Neural cell (in vitro differentiated cells): ENCODE measurements at regions not wholly inside any gene's neighbourhood (a gene's known extent, or its start where the extent isn't known, plus 50 kb on each side); places are given as distances from the start of the nearest gene placed in this dataset.

Source experiments
- H2AFZ ChIP-seq: fragments of 200-600, 300-800 bp; sonication (generic), shearing (Covaris generic); 2 replicates; pipeline ENCODE4 v1.6.0; 2014; ENCODE audit warnings: low read depth, mild to moderate bottlenecking, antibody characterized with exemption, low read length, moderate library complexity
- H3F3A ChIP-seq: fragments of 200-600 bp; shearing (Covaris generic); 2 replicates; pipeline ENCODE4 v1.6.1; 2016; ENCODE audit warnings: mild to moderate bottlenecking, moderate library complexity, mixed read lengths, antibody characterized with exemption, low read length; ENCODE audit not compliant: insufficient read depth, poor library complexity, severe bottlenecking
- H3K27ac ChIP-seq: fragments of 200-600, 300-800 bp; sonication (generic), shearing (Covaris generic); 2 replicates; pipeline ENCODE4 v1.5.1; 2014; ENCODE audit warnings: mild to moderate bottlenecking, low read length, moderate library complexity
- H3K27me3 ChIP-seq: fragments of 300-800, 200-600 bp; sonication (generic), shearing (Covaris generic); 2 replicates; pipeline ENCODE4 v1.6.0; 2014; ENCODE audit warnings: mild to moderate bottlenecking, low read depth, low read length, moderate library complexity; ENCODE audit not compliant: insufficient read depth
- H3K36me3 ChIP-seq: fragments of 300-800, 200-600 bp; sonication (generic), shearing (Covaris generic); 2 replicates; pipeline ENCODE4 v1.5.1; 2014; ENCODE audit warnings: mild to moderate bottlenecking, antibody characterized with exemption, low read length, moderate library complexity; ENCODE audit not compliant: insufficient read depth
- H3K4me2 ChIP-seq: fragments of 300-800, 200-600 bp; sonication (generic), shearing (Covaris generic); 2 replicates; pipeline ENCODE4 v1.6.0; 2014; ENCODE audit warnings: mild to moderate bottlenecking, low read length
- H3K4me3 ChIP-seq: fragments of 300-800, 200-600 bp; sonication (generic), shearing (Covaris generic); 2 replicates; pipeline ENCODE4 v1.5.1; 2014; ENCODE audit warnings: mild to moderate bottlenecking, low read length, moderate library complexity
- H3K79me2 ChIP-seq: fragments of 200-600 bp; shearing (Covaris generic); replicated peaks from 2 replicates; pipeline ENCODE4 v1.6.0; 2014; ENCODE audit warnings: mild to moderate bottlenecking, low read length, moderate library complexity; ENCODE audit not compliant: insufficient read depth
- H3K9ac ChIP-seq: fragments of 300-800, 200-600 bp; sonication (generic), shearing (Covaris generic); 2 replicates; pipeline ENCODE4 v1.6.1; 2016; ENCODE audit warnings: mild to moderate bottlenecking, low read length, mixed read lengths
- H3K9me2 ChIP-seq: fragments of 200-600 bp; shearing (Covaris generic); 2 replicates; pipeline ENCODE4 v1.6.1; 2016; ENCODE audit warnings: mild to moderate bottlenecking, low read length, mixed read lengths; ENCODE audit not compliant: insufficient read depth
- H3K9me3 ChIP-seq: fragments of 200-600, 300-800 bp; sonication (generic), shearing (Covaris generic); 2 replicates; pipeline ENCODE4 v1.6.1; 2016; ENCODE audit warnings: mild to moderate bottlenecking, mixed run types, low read length, moderate library complexity, mixed read lengths
- H4K20me1 ChIP-seq: fragments of 200-600 bp; shearing (Covaris generic); 2 replicates; pipeline ENCODE4 v1.6.1; 2016; ENCODE audit warnings: mild to moderate bottlenecking, mixed run types; ENCODE audit not compliant: insufficient read depth
- EP300 ChIP-seq: fragments of 450-650 bp; conservative IDR thresholded peaks from 2 replicates; pipeline ENCODE4 v1.6.1; 2014; ENCODE audit warnings: antibody characterized with exemption, mild to moderate bottlenecking, moderate library complexity; ENCODE audit not compliant: poor library complexity, severe bottlenecking
- EZH2 ChIP-seq: fragments of 200-600, 300-800 bp; shearing (Covaris generic), sonication (generic); IDR thresholded peaks from 2 replicates; pipeline ENCODE4 v1.6.1; 2014; ENCODE audit warnings: antibody characterized with exemption, low read length, borderline replicate concordance, mild to moderate bottlenecking; ENCODE audit not compliant: insufficient read depth, poor library complexity, severe bottlenecking
- MXI1 ChIP-seq: fragments of 450-650 bp; conservative IDR thresholded peaks from 2 replicates; pipeline ENCODE4 v1.6.1; 2014; ENCODE audit warnings: antibody characterized with exemption, mild to moderate bottlenecking; ENCODE audit not compliant: poor library complexity, severe bottlenecking
- POLR2AphosphoS5 ChIP-seq: IDR thresholded peaks from 2 replicates; pipeline ENCODE4 v1.6.1; 2012
- RAD21 ChIP-seq: fragments of 450-650 bp; conservative IDR thresholded peaks from 2 replicates; pipeline ENCODE4 v1.6.1; 2014; ENCODE audit warnings: antibody characterized with exemption, mild to moderate bottlenecking, moderate library complexity
- SMC3 ChIP-seq: fragments of 450-650 bp; conservative IDR thresholded peaks from 2 replicates; pipeline ENCODE4 v1.6.1; 2014; ENCODE audit warnings: antibody characterized with exemption, mild to moderate bottlenecking, moderate library complexity; ENCODE audit not compliant: poor library complexity
- TAF1 ChIP-seq: IDR thresholded peaks from 2 replicates; pipeline ENCODE4 v1.6.1; 2012; ENCODE audit warnings: low read depth
- TF ChIP-seq, protein P1 (sequence below): IDR thresholded peaks from 2 replicates; pipeline ENCODE4 v1.6.1; 2012; ENCODE audit warnings: borderline replicate concordance
- TF ChIP-seq, protein P2 (sequence below): fragments of 450-650 bp; IDR thresholded peaks from 2 replicates; pipeline ENCODE4 v1.5.1; 2014; ENCODE audit warnings: antibody characterized with exemption, mild to moderate bottlenecking, moderate library complexity; ENCODE audit not compliant: poor library complexity, severe bottlenecking

DNA sequence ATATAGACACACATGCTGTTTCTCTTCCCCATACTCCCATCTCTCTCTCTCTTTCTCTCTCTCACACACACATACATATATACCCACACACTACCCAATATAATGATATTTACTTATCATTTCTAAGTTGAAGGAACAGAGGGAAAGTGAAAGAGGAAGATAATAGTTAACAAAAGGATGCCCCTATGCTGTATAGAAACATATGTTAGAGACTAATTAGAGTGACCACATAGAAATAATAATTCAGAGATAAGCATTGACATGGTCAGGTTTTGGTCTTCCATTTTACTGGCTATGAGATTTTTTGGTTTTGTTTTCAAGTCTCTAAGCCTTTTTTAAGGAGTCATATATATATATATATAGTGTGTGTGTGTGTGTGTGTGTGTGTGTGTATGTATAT lies 445.7 kb upstream of the CHORDC1 start:
- Histone ChIP-seq H3K79me2 (no peaks in the 10 kb centered on the region), H3K9ac (no peak overlapping the region), H3K4me2 (no peak overlapping the region), H3K27ac (no peak overlapping the region), H3K9me3 (no peaks in the 10 kb centered on the region), H3K36me3 (no peaks in the 10 kb centered on the region), H3F3A (no peaks in the 10 kb centered on the region), H2AFZ (no peak overlapping the region), H3K4me3 (no peak overlapping the region), H3K27me3 (no peaks in the 10 kb centered on the region), H3K9me2 (no peaks in the 10 kb centered on the region), H4K20me1 (no peaks in the 10 kb centered on the region)
- TF ChIP-seq MXI1 = no peak
- TF ChIP-seq RAD21 = no peak
- no peak for TF ChIP-seq EP300
- no peak for TF ChIP-seq SMC3
- no peak for TF ChIP-seq TAF1
- no peak for TF ChIP-seq EZH2
- TF ChIP-seq, protein P1, sequence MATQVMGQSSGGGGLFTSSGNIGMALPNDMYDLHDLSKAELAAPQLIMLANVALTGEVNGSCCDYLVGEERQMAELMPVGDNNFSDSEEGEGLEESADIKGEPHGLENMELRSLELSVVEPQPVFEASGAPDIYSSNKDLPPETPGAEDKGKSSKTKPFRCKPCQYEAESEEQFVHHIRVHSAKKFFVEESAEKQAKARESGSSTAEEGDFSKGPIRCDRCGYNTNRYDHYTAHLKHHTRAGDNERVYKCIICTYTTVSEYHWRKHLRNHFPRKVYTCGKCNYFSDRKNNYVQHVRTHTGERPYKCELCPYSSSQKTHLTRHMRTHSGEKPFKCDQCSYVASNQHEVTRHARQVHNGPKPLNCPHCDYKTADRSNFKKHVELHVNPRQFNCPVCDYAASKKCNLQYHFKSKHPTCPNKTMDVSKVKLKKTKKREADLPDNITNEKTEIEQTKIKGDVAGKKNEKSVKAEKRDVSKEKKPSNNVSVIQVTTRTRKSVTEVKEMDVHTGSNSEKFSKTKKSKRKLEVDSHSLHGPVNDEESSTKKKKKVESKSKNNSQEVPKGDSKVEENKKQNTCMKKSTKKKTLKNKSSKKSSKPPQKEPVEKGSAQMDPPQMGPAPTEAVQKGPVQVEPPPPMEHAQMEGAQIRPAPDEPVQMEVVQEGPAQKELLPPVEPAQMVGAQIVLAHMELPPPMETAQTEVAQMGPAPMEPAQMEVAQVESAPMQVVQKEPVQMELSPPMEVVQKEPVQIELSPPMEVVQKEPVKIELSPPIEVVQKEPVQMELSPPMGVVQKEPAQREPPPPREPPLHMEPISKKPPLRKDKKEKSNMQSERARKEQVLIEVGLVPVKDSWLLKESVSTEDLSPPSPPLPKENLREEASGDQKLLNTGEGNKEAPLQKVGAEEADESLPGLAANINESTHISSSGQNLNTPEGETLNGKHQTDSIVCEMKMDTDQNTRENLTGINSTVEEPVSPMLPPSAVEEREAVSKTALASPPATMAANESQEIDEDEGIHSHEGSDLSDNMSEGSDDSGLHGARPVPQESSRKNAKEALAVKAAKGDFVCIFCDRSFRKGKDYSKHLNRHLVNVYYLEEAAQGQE = no peak
- TF ChIP-seq, protein P2, sequence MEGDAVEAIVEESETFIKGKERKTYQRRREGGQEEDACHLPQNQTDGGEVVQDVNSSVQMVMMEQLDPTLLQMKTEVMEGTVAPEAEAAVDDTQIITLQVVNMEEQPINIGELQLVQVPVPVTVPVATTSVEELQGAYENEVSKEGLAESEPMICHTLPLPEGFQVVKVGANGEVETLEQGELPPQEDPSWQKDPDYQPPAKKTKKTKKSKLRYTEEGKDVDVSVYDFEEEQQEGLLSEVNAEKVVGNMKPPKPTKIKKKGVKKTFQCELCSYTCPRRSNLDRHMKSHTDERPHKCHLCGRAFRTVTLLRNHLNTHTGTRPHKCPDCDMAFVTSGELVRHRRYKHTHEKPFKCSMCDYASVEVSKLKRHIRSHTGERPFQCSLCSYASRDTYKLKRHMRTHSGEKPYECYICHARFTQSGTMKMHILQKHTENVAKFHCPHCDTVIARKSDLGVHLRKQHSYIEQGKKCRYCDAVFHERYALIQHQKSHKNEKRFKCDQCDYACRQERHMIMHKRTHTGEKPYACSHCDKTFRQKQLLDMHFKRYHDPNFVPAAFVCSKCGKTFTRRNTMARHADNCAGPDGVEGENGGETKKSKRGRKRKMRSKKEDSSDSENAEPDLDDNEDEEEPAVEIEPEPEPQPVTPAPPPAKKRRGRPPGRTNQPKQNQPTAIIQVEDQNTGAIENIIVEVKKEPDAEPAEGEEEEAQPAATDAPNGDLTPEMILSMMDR = no peak
- TF ChIP-seq POLR2AphosphoS5 = no peak

DNA sequence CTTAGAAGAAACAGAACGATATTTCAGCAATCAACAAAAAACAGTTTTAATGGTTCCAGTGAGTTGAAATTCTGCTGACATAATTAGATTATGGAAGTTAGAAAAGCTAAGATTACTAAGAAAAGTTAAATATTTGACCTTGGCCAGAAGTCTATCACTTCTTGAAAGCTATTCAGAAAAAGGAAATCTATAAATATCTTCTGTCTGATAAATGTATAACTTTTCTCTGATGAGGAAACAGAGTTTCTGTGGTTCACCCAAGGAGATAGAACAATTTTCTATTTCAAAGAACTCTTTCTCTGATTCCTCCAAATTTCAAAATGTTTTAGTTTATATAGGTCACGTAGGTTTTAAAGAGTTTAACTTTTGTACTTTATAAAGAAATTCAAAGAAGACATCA lies 438.4 kb upstream of the CHORDC1 start:
- TF ChIP-seq RAD21 (no peak), TAF1 (no peak), SMC3 (no peak), EZH2 (no peak), POLR2AphosphoS5 (no peak), EP300 (no peak), MXI1 (no peak)
- TF ChIP-seq, protein P2 = no peak
- TF ChIP-seq, protein P1 = no peak
- H3K9me3 ChIP-seq = no peaks in the 10 kb centered on the region
- no peak overlapping the region for H2AFZ ChIP-seq
- no peak overlapping the region for H3K27ac ChIP-seq
- H3K4me3 ChIP-seq = no peak overlapping the region
- H3K27me3 ChIP-seq = no peaks in the 10 kb centered on the region
- H3K4me2 ChIP-seq = no peak overlapping the region
- no peaks in the 10 kb centered on the region for H3K36me3 ChIP-seq
- no peaks in the 10 kb centered on the region for H3K9me2 ChIP-seq
- no peak overlapping the region for H3K9ac ChIP-seq
- no peaks in the 10 kb centered on the region for H4K20me1 ChIP-seq
- H3K79me2 ChIP-seq = no peaks in the 10 kb centered on the region
- H3F3A ChIP-seq = no peaks in the 10 kb centered on the region
